ENCODE measurements at regions not wholly inside any gene's neighbourhood (a gene's known extent, or its start where the extent isn't known, plus 50 kb on each side); places are given as distances from the start of the nearest gene placed in this dataset.

DNA sequence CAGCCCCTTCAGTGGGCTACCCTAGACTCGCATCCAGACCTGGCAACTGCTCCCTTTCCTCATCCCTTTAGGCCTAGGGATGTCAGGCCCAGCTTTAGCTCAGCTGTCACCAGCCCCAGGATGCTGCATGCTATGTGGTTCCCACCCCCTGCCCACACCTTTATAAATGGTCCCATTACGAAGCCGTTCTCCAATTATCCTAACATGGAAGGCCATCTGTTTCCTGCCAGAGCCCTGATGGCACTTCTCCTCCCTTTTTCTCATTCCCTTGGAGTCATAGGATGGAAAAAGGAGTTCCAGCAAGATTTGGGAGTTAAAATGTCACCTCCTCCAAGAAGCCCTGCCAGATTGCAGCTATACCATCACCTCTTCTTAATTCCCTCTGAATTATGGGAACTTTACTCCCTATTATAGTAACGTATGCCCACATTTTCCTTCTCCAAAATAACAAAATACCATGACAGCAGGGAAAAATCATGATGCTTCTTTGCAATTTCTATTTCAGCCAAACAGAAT, 205.0 kb upstream of the GRIK3 start:
- TF ChIP-seq EZH2 (IDR thresholded peaks at IDR 0.05; ENCODE audit: borderline replicate concordance, insufficient read depth, low read depth, low read length, poor library complexity, severe bottlenecking), result no peak
- TF ChIP-seq, protein P1, sequence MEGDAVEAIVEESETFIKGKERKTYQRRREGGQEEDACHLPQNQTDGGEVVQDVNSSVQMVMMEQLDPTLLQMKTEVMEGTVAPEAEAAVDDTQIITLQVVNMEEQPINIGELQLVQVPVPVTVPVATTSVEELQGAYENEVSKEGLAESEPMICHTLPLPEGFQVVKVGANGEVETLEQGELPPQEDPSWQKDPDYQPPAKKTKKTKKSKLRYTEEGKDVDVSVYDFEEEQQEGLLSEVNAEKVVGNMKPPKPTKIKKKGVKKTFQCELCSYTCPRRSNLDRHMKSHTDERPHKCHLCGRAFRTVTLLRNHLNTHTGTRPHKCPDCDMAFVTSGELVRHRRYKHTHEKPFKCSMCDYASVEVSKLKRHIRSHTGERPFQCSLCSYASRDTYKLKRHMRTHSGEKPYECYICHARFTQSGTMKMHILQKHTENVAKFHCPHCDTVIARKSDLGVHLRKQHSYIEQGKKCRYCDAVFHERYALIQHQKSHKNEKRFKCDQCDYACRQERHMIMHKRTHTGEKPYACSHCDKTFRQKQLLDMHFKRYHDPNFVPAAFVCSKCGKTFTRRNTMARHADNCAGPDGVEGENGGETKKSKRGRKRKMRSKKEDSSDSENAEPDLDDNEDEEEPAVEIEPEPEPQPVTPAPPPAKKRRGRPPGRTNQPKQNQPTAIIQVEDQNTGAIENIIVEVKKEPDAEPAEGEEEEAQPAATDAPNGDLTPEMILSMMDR (IDR thresholded peaks at IDR 0.05), result no peak
- peaks cover 0 to 18% (median 1%) of the 10 kb centered on the region in 4 experiments for H3K27me3 ChIP-seq (replicated peaks in 1 of 4; ENCODE audit: control extremely low read depth in 1 of 4, control insufficient read depth in 3 of 4, insufficient read depth in 4 of 4, low read length in 3 of 4)
- no peak overlapping the region for H3K4me3 ChIP-seq (ENCODE audit: control extremely low read depth in 1 of 5, extremely low read depth in 1 of 5, insufficient read depth in 1 of 5, low read depth in 2 of 5, low read length in 4 of 5)
- DNase-seq (no peak), ATAC-seq (ENCODE audit: low read depth) (no peak)
- peaks cover 11% of the 10 kb centered on the region for H3K27me3 Mint-ChIP-seq
- POLR2A ChIA-PET, result no interaction called here
- H3K9me3 Mint-ChIP-seq (ENCODE audit: insufficient read depth), result no peaks in the 10 kb centered on the region
- WGBS (ENCODE audit: insufficient coverage), result 88% methylated on average over 2 of the region's 4 CpGs
- H3K79me2 ChIP-seq (ENCODE audit: control insufficient read depth, insufficient read depth, low read length), result no peaks in the 10 kb centered on the region
- no peak overlapping the region for H3K4me3 Mint-ChIP-seq
- intact Hi-C loops (cut with micrococcal nuclease), result no loop called here
- H3K9me3 ChIP-seq (ENCODE audit: control extremely low read depth in 1 of 3, control insufficient read depth in 2 of 3, insufficient read depth in 1 of 3, low read length in 2 of 3), result no peaks in the 10 kb centered on the region
- H3K27ac ChIP-seq (ENCODE audit: low read length in 2 of 2), result no peak overlapping the region
- H2AFZ ChIP-seq (ENCODE audit: insufficient read depth, low read depth, low read length, poor library complexity, severe bottlenecking), result no peak overlapping the region
- H3K9ac ChIP-seq (ENCODE audit: low read length), result no peak overlapping the region
- no peaks in the 10 kb centered on the region for H4K20me1 ChIP-seq (ENCODE audit: control insufficient read depth, insufficient read depth, low read length, poor library complexity, severe bottlenecking)
- no peak overlapping the region for H3K4me2 ChIP-seq (replicated peaks; ENCODE audit: low read depth, low read length, poor library complexity, severe bottlenecking)
- peaks cover 22% of the 10 kb centered on the region for H3K4me1 Mint-ChIP-seq
- CTCF ChIA-PET, result no interaction called here
- no peak overlapping the region for H3K27ac Mint-ChIP-seq
- H3K4me1 ChIP-seq (ENCODE audit: control insufficient read depth in 2 of 2, insufficient read depth in 2 of 2, low read length in 2 of 2), result peaks cover 3 to 18% of the 10 kb centered on the region in 2 donors
- no peaks in the 10 kb centered on the region for H3K36me3 ChIP-seq (replicated peaks in 1 of 2; ENCODE audit: control extremely low read depth in 1 of 2, control insufficient read depth in 1 of 2, extremely low read depth in 1 of 2, insufficient read depth in 2 of 2, low read length in 1 of 2)

DNA sequence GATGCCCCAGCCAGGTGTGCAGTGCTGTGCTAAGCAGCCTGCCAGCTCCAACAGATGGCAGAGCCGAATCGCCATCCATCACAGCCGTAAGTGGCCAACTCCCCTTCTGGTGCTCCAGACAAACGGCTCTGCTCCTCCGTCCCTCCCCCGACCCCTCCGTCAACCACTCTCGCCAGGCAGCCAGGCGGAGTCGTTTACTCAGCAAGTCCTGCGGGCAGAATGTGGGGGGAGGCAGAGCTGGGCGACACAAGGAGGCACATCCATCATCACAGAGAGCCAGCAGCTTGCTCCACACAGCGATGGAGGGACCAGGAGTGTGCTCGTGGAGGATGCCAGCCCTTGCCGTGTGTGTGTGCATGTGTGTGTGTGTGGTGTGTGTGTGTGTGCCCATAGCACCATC, 206.6 kb upstream of the GRIK3 start:
- Histone ChIP-seq H3K4me2 (replicated peaks; ENCODE audit: low read depth, low read length, poor library complexity, severe bottlenecking) (no peak overlapping the region), H2AFZ (ENCODE audit: insufficient read depth, low read depth, low read length, poor library complexity, severe bottlenecking) (no peak overlapping the region), H3K9me3 (ENCODE audit: control extremely low read depth in 1 of 3, control insufficient read depth in 2 of 3, insufficient read depth in 1 of 3, low read length in 2 of 3) (no peaks in the 10 kb centered on the region), H3K36me3 (replicated peaks in 1 of 2; ENCODE audit: control extremely low read depth in 1 of 2, control insufficient read depth in 1 of 2, extremely low read depth in 1 of 2, insufficient read depth in 2 of 2, low read length in 1 of 2) (no peaks in the 10 kb centered on the region), H3K4me1 (ENCODE audit: control insufficient read depth in 2 of 2, insufficient read depth in 2 of 2, low read length in 2 of 2) (peaks cover 3 to 18% of the 10 kb centered on the region in 2 donors), H3K27me3 (replicated peaks in 1 of 4; ENCODE audit: control extremely low read depth in 1 of 4, control insufficient read depth in 3 of 4, insufficient read depth in 4 of 4, low read length in 3 of 4) (peaks cover 0 to 12% (median under 1%) of the 10 kb centered on the region in 4 experiments), H3K4me3 (ENCODE audit: control extremely low read depth in 1 of 5, extremely low read depth in 1 of 5, insufficient read depth in 1 of 5, low read depth in 2 of 5, low read length in 4 of 5) (no peak overlapping the region), H3K9ac (ENCODE audit: low read length) (no peak overlapping the region), H3K27ac (ENCODE audit: low read length in 2 of 2) (no peak overlapping the region), H3K79me2 (ENCODE audit: control insufficient read depth, insufficient read depth, low read length) (no peaks in the 10 kb centered on the region), H4K20me1 (ENCODE audit: control insufficient read depth, insufficient read depth, low read length, poor library complexity, severe bottlenecking) (no peaks in the 10 kb centered on the region)
- H3K9me3 Mint-ChIP-seq (ENCODE audit: insufficient read depth), result no peaks in the 10 kb centered on the region
- H3K27me3 Mint-ChIP-seq, result peaks cover 8% of the 10 kb centered on the region
- ChIA-PET POLR2A (no interaction called here), CTCF (no interaction called here)
- TF ChIP-seq, protein P1 (IDR thresholded peaks at IDR 0.05), result no peak
- TF ChIP-seq EZH2 (IDR thresholded peaks at IDR 0.05; ENCODE audit: borderline replicate concordance, insufficient read depth, low read depth, low read length, poor library complexity, severe bottlenecking), result no peak
- WGBS (ENCODE audit: insufficient coverage), result 60% methylated on average over 9 of the region's 15 CpGs
- peaks cover 22% of the 10 kb centered on the region for H3K4me1 Mint-ChIP-seq
- no peak for DNase-seq
- H3K4me3 Mint-ChIP-seq, result no peak overlapping the region
- ATAC-seq (ENCODE audit: low read depth), result no peak
- H3K27ac Mint-ChIP-seq, result no peak overlapping the region
- intact Hi-C loops (cut with micrococcal nuclease), result no loop called here
